ENCODE measurements at regions not wholly inside any gene's neighbourhood (a gene's known extent, or its start where the extent isn't known, plus 50 kb on each side); places are given as distances from the start of the nearest gene placed in this dataset.

DNA sequence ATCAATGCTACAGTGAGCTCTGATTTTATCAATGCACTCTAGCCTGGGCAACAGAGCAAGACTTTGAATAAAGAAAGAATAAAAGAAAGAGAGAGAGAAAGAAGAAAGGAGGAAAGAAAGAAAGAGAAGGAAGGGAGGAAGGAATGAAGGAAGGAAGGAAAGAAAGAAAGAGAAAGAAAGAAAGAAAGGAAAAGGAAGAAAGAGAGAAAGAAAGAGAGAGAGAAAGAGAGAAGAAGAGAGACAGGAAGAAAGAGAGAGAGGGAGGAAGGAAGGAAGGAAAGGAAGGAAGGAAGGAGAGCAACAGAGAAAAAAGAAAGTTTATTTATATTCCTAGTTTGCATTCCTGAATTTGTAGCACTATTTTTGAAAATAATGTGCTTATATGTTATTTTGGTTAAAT, 52.3 kb upstream of the ITGA11 start:
- TF ChIP-seq EZH2 (optimal IDR thresholded peaks at IDR 0.05; ENCODE audit: low read depth, low read length) (no peak), EZH2phosphoT487 (IDR thresholded peaks at IDR 0.05; ENCODE audit: low read length) (no peak), CTCF (IDR thresholded peaks at IDR 0.05; ENCODE audit: low read length) (no peak)
